ENCODE measurements at regions not wholly inside any gene's neighbourhood (a gene's known extent, or its start where the extent isn't known, plus 50 kb on each side); places are given as distances from the start of the nearest gene placed in this dataset.
"Not testable (repeated sequence)": the region's sequence is repeated elsewhere in the genome, so short reads cannot be mapped to it uniquely, and the experiment has no call there.

GRCh38 chr2:39836638-39837037, 57.6 kb upstream of the THUMPD2 start:
- ChIA-PET CTCF (no interaction called here), POLR2A (no interaction called here)
- peaks cover 17% of the 10 kb centered on the region for H3K36me3 Mint-ChIP-seq
- H3K9me3 Mint-ChIP-seq: peaks cover 32% of the 10 kb centered on the region
- peaks cover 15% of the 10 kb centered on the region for H3K4me1 Mint-ChIP-seq
- no peak overlapping the region for H3K4me3 Mint-ChIP-seq
- TF ChIP-seq GABPB1 (CRISPR knock-in tag; IDR thresholded peaks at IDR 0.05): no peak
- TF ChIP-seq, protein P1, sequence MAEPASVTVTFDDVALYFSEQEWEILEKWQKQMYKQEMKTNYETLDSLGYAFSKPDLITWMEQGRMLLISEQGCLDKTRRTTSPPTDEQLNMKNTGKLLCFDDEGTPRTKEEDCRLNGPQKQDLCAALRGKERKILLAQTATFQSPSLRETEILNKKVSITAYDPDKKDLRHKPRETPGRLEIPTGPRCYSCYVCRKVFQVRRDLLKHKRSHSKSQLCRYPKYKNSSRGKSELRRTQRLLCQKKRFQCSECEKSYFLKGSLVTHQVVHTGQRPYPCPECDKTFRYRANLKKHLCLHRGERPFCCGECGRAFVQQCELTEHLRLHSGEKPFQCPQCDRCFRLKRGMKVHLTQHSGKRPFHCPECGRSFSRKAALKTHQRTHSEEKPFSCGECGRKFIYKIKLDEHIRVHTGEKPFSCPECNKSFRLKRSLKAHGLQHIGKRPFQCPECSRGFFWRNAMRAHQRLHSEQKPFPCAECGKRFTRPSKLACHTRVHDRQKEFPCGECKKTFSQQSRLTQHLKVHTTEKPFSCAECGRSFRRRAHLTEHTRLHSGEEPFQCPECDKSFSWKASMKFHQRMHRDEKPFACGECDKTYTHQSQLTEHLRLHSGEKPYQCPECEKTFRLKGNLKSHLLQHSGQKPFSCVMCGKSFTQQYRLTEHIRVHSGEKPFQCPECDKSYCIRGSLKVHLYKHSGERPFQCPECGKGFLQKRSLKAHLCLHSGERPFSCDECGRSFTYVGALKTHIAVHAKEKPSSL (CRISPR knock-in tag; conservative IDR thresholded peaks at IDR 0.05): no peak
- no peak for TF ChIP-seq NR1H2 (CRISPR knock-in tag; IDR thresholded peaks at IDR 0.05)
- TF ChIP-seq, protein P2, sequence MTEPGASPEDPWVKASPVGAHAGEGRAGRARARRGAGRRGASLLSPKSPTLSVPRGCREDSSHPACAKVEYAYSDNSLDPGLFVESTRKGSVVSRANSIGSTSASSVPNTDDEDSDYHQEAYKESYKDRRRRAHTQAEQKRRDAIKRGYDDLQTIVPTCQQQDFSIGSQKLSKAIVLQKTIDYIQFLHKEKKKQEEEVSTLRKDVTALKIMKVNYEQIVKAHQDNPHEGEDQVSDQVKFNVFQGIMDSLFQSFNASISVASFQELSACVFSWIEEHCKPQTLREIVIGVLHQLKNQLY (CRISPR knock-in tag; IDR thresholded peaks at IDR 0.05): no peak
- TF ChIP-seq PREB (CRISPR knock-in tag; IDR thresholded peaks at IDR 0.05; ENCODE audit: borderline replicate concordance): no peak
- TF ChIP-seq ZNF423 (CRISPR knock-in tag; IDR thresholded peaks at IDR 0.05): no peak
- no peak for TF ChIP-seq TEAD1 (CRISPR knock-in tag; IDR thresholded peaks at IDR 0.05)
- DNase-seq (ENCODE audit: low spot score) (no peak), ATAC-seq (no peak)
- no peak overlapping the region for H3K27ac Mint-ChIP-seq
- peaks cover 3% of the 10 kb centered on the region; the same call in 1 of the 2 replicates for H3K27me3 Mint-ChIP-seq (ENCODE audit: low read depth)

DNA sequence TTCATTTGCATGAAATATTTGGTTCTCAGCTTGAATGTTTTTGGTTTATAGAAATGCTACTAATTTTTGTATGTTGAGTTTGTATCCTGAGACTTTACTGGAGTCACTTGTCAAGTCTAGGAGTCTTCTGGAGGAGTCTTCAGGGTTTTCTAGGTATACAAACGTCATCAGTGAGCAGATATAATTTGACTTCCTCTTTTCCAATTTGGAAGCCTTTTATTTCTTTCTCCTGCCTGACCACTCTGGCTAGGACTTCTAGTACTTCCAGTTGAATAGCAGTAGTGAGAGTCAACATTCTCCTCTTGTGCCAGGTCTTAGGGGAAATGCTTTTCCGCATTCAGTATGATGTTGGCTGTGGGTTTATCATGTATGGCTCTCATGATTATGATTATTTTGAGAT, 55.4 kb upstream of the THUMPD2 start:
- DNase-seq (ENCODE audit: low spot score) (no peak), ATAC-seq (no peak)
- H3K27ac Mint-ChIP-seq: no peak overlapping the region
- peaks cover 23% of the 10 kb centered on the region for H3K4me1 Mint-ChIP-seq
- no peak for TF ChIP-seq ELF4 (CRISPR knock-in tag; IDR thresholded peaks at IDR 0.05; ENCODE audit: low read depth)
- TF ChIP-seq KAT7 (CRISPR knock-in tag; IDR thresholded peaks at IDR 0.05; ENCODE audit: borderline replicate concordance): no peak
- TF ChIP-seq ZNF423 (CRISPR knock-in tag; IDR thresholded peaks at IDR 0.05): no peak
- no peak for TF ChIP-seq MAX (CRISPR knock-in tag; IDR thresholded peaks at IDR 0.05)
- CTCF ChIA-PET: no interaction called here
- peaks cover 3% of the 10 kb centered on the region; the same call in 1 of the 2 replicates for H3K27me3 Mint-ChIP-seq (ENCODE audit: low read depth)
- peaks cover 28% of the 10 kb centered on the region for H3K9me3 Mint-ChIP-seq
- POLR2A ChIA-PET: no interaction called here
- peaks cover 17% of the 10 kb centered on the region for H3K36me3 Mint-ChIP-seq
- H3K4me3 Mint-ChIP-seq: no peak overlapping the region

GRCh38 chr2:39830610-39831009, 51.6 kb upstream of the THUMPD2 start:
- POLR2A ChIA-PET; H3K27me3 Mint-ChIP-seq (ENCODE audit: low read depth); H3K4me3 Mint-ChIP-seq; H3K9me3 Mint-ChIP-seq; H3K36me3 Mint-ChIP-seq; H3K27ac Mint-ChIP-seq; CTCF ChIA-PET: not testable (repeated sequence)
- ATAC-seq (peak; percentile 41), DNase-seq (ENCODE audit: low spot score) (peak; percentile 32)
- H3K4me1 Mint-ChIP-seq: peaks cover 10% of the 10 kb centered on the region

Measured in WTC11 (cell line).